ENCODE measurements at regions not wholly inside any gene's neighbourhood (a gene's known extent, or its start where the extent isn't known, plus 50 kb on each side); places are given as distances from the start of the nearest gene placed in this dataset.

- no peak for DNase-seq (ENCODE audit: low read depth)
Observed at GRCh38 chr2:4370422-4371090, 667.2 kb downstream of the DCDC2C start.

GRCh38 chr2:4381049-4381448, 677.7 kb downstream of the DCDC2C start:
- no peak for DNase-seq (ENCODE audit: low read depth)

GRCh38 chr2:4381773-4382172, 678.4 kb downstream of the DCDC2C start:
- no peak for DNase-seq (ENCODE audit: low read depth)

GRCh38 chr2:4391013-4391412, 687.6 kb downstream of the DCDC2C start:
- DNase-seq (ENCODE audit: low read depth), result no peak

- no peak for DNase-seq (ENCODE audit: low read depth)
Observed at GRCh38 chr2:4404363-4404762, 701.0 kb downstream of the DCDC2C start.

GRCh38 chr2:4408321-4408720, 704.9 kb downstream of the DCDC2C start:
- DNase-seq (ENCODE audit: low read depth), result no peak

GRCh38 chr2:4412637-4413187, 709.3 kb downstream of the DCDC2C start:
- DNase-seq (ENCODE audit: low read depth), result no peak

- DNase-seq (ENCODE audit: low read depth), result no peak
Observed at GRCh38 chr2:4415171-4415570, 711.8 kb downstream of the DCDC2C start.

GRCh38 chr2:4415810-4416413, 712.5 kb downstream of the DCDC2C start:
- DNase-seq (ENCODE audit: low read depth), result no peak

GRCh38 chr2:4416431-4416830, 713.1 kb downstream of the DCDC2C start:
- DNase-seq (ENCODE audit: low read depth), result no peak

- no peak for DNase-seq (ENCODE audit: low read depth)
Observed at GRCh38 chr2:4417771-4418170, 714.4 kb downstream of the DCDC2C start.

GRCh38 chr2:4420032-4420431, 716.7 kb downstream of the DCDC2C start:
- DNase-seq (ENCODE audit: low read depth), result no peak

- DNase-seq (ENCODE audit: low read depth), result no peak
Observed at GRCh38 chr2:4424153-4424552, 720.8 kb downstream of the DCDC2C start.

- DNase-seq (ENCODE audit: low read depth), result no peak
Observed at GRCh38 chr2:4427083-4427482, 723.7 kb downstream of the DCDC2C start.

GRCh38 chr2:4445821-4446220, 742.4 kb downstream of the DCDC2C start:
- DNase-seq (ENCODE audit: low read depth), result no peak

GRCh38 chr2:4454907-4455306, 751.5 kb downstream of the DCDC2C start:
- DNase-seq (ENCODE audit: low read depth), result no peak

- no peak for DNase-seq (ENCODE audit: low read depth)
Observed at GRCh38 chr2:4455486-4456155, 752.2 kb downstream of the DCDC2C start.

GRCh38 chr2:4464634-4465266, 761.4 kb downstream of the DCDC2C start:
- DNase-seq (ENCODE audit: low read depth), result no peak

GRCh38 chr2:4465671-4466070, 762.3 kb downstream of the DCDC2C start:
- DNase-seq (ENCODE audit: low read depth), result no peak

- DNase-seq (ENCODE audit: low read depth), result no peak
Observed at GRCh38 chr2:4475618-4476017, 772.2 kb downstream of the DCDC2C start.

GRCh38 chr2:4483050-4483449, 779.7 kb downstream of the DCDC2C start:
- no peak for DNase-seq (ENCODE audit: low read depth)

GRCh38 chr2:4486971-4487370, 783.6 kb downstream of the DCDC2C start:
- no peak for DNase-seq (ENCODE audit: low read depth)

Data from fibroblast of the conjunctiva (primary cell).